Mesothelial cell of epicardium (in vitro differentiated cells): ENCODE measurements at regions not wholly inside any gene's neighbourhood (a gene's known extent, or its start where the extent isn't known, plus 50 kb on each side); places are given as distances from the start of the nearest gene placed in this dataset.
A peak's percentile ranks its signal among the peaks of the same experiment; 100 is the strongest.
"Not testable (repeated sequence)": the region's sequence is repeated elsewhere in the genome, so short reads cannot be mapped to it uniquely, and the experiment has no call there.

Experiments used
- DNase-seq, 2 experiments: peaks; one replicate each; pipeline ENCODE4 v3.0.0; 2021; ENCODE audit warnings: low spot score in 2 of 2; ENCODE audit not compliant: unreplicated experiment in 2 of 2
- H3K27ac Mint-ChIP-seq: 2 replicates; pipeline ENCODE4 v1.8.0; 2021; ENCODE audit warnings: mixed read lengths
- H3K27me3 Mint-ChIP-seq: 2 replicates; pipeline ENCODE4 v1.8.0; 2021; ENCODE audit warnings: low read depth, mixed read lengths
- H3K36me3 Mint-ChIP-seq: 2 replicates; pipeline ENCODE4 v1.8.0; 2021; ENCODE audit warnings: mixed read lengths
- H3K4me1 Mint-ChIP-seq: 2 replicates; pipeline ENCODE4 v1.8.0; 2021; ENCODE audit warnings: mixed read lengths
- H3K4me3 Mint-ChIP-seq: 2 replicates; pipeline ENCODE4 v1.8.0; 2021; ENCODE audit warnings: mild to moderate bottlenecking, moderate library complexity, mixed read lengths
- H3K9me3 Mint-ChIP-seq: 2 replicates; pipeline ENCODE4 v1.8.0; 2021; ENCODE audit warnings: mixed read lengths
- CTCF ChIP-seq: fragments of 200-600 bp; sonication (generic); IDR thresholded peaks from one replicate; pipeline ENCODE4 v1.5.0; 2021; ENCODE audit warnings: antibody characterized with exemption; ENCODE audit not compliant: unreplicated experiment

GRCh38 chrX:30995060-30995700 is 76.7 kb downstream of the FTHL17 start:
- no peak for DNase-seq
- peaks cover 27% of the 10 kb centered on the region for H3K4me1 Mint-ChIP-seq
- H3K27me3 Mint-ChIP-seq = no peaks in the 10 kb centered on the region
- H3K27ac Mint-ChIP-seq = no peak overlapping the region
- H3K9me3 Mint-ChIP-seq = peaks cover 40% of the 10 kb centered on the region
- TF ChIP-seq CTCF = no peak
- no peak overlapping the region for H3K4me3 Mint-ChIP-seq
- H3K36me3 Mint-ChIP-seq = no peaks in the 10 kb centered on the region

GRCh38 chrX:30994018-30994417 is 77.8 kb downstream of the FTHL17 start:
- H3K36me3 Mint-ChIP-seq, DNase-seq, H3K4me3 Mint-ChIP-seq, H3K27me3 Mint-ChIP-seq, H3K27ac Mint-ChIP-seq: not testable (repeated sequence)
- peaks cover 27% of the 10 kb centered on the region for H3K4me1 Mint-ChIP-seq
- H3K9me3 Mint-ChIP-seq = peaks cover 40% of the 10 kb centered on the region

DNA sequence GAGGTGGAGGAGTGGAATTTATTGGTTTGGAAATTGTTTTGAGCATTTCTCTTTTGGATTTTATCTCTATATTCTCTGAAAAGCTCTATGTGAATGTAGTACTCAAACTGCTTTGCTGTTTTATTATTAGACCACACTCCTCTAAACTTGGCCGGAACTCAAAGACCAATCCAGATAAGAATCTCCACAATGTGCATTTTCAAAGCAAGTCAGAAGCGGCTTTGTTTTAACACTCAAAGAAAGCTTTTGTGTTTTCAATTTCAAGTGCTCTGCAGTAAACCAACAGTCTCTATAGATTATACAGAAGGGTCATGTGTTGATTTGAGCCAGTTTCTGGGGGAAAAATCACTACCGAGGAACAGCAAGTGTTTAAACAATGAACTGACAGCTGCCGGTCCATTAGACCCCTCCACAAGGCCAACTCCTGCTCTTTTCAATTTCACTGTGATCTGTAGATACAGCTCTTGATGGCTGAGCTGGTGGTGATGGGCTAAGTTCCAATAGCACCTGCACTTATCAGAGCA is 79.4 kb downstream of the FTHL17 start:
- no peak for DNase-seq
- H3K27ac Mint-ChIP-seq = peak overlapping the region; percentile 78
- no peaks in the 10 kb centered on the region for H3K36me3 Mint-ChIP-seq

GRCh38 chrX:30990361-30990760 is 81.5 kb downstream of the FTHL17 start:
- no peak for DNase-seq
- H3K4me3 Mint-ChIP-seq = no peak overlapping the region
- H3K27ac Mint-ChIP-seq = no peak overlapping the region
- no peak for TF ChIP-seq CTCF
- H3K36me3 Mint-ChIP-seq = no peaks in the 10 kb centered on the region
- H3K27me3 Mint-ChIP-seq = no peaks in the 10 kb centered on the region
- H3K9me3 Mint-ChIP-seq = peaks cover 43% of the 10 kb centered on the region
- peaks cover 36% of the 10 kb centered on the region for H3K4me1 Mint-ChIP-seq

More for the DNA sequence above, 79.4 kb downstream of the FTHL17 start:
- Mint-ChIP-seq H3K4me3 (no peak overlapping the region), H3K4me1 (peaks cover 31% of the 10 kb centered on the region), H3K27me3 (no peaks in the 10 kb centered on the region), H3K9me3 (peaks cover 40% of the 10 kb centered on the region)
- no peak for TF ChIP-seq CTCF

DNA sequence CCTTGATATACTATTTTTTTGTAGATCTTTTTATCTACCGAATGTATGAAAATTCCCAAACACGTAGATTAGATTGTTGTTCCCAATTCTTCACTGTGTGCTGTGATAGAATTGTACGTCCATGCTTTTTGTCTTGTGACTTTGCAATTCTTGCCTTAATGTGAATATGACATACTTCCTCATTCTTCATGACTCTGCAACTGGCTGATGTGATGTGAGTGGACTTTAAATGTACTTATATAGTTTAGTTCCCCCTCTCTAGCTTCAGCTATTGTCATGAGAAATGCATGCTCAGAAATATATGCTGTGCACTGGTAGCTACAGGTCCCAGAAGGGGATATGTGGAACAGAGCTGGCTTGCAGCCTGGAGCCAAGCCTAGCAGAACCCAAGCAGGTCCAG is 89.4 kb downstream of the FTHL17 start:
- H3K27me3 Mint-ChIP-seq = peaks cover 2% of the 10 kb centered on the region
- H3K9me3 Mint-ChIP-seq = peaks cover 31% of the 10 kb centered on the region
- H3K4me1 Mint-ChIP-seq = peaks cover 9% of the 10 kb centered on the region
- DNase-seq = no peak
- H3K36me3 Mint-ChIP-seq = no peaks in the 10 kb centered on the region
- TF ChIP-seq CTCF = no peak
- no peak overlapping the region for H3K4me3 Mint-ChIP-seq
- H3K27ac Mint-ChIP-seq = no peak overlapping the region

DNA sequence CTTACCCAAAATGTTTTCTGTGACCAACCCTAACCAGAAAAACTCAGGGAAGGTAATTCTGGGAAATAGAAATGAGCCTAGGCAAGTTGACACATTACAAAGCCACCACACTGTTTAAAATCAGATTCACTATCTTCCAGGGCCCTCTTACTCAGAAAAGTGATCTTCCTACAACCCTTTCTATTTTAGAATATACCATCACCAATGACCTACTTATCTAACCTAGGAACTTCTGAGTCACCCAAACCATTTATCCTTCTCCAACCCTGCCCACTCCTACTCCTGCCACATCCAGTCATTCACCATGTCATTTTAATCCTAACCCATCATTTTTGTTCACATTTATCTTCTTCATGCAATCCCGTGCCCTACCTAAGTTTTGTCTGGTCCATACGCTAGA is 89.9 kb downstream of the FTHL17 start:
- H3K36me3 Mint-ChIP-seq = no peaks in the 10 kb centered on the region
- H3K4me3 Mint-ChIP-seq = no peak overlapping the region
- peaks cover 9% of the 10 kb centered on the region for H3K4me1 Mint-ChIP-seq
- H3K27me3 Mint-ChIP-seq = peaks cover 2% of the 10 kb centered on the region
- no peak for TF ChIP-seq CTCF
- peaks cover 31% of the 10 kb centered on the region for H3K9me3 Mint-ChIP-seq
- no peak overlapping the region for H3K27ac Mint-ChIP-seq
- no peak for DNase-seq
